Psoas muscle (tissue), 7 donors: ENCODE measurements at regions not wholly inside any gene's neighbourhood (a gene's known extent, or its start where the extent isn't known, plus 50 kb on each side); places are given as distances from the start of the nearest gene placed in this dataset.

Experiments used
- ATAC-seq, 4 donors: fragments of 200-7000 bp; cut with Tn5 transposase; one replicate each; pipeline ENCODE4 v1.9.1; 2020; ENCODE audit warnings: moderate library complexity in 3 of 4, mild to moderate bottlenecking in 2 of 4
- DNase-seq, 2 donors: peaks; one replicate each; pipeline ENCODE4 v3.0.0-alpha.2; 2020
- H3K27ac ChIP-seq: fragments of 200-600 bp; one replicate; pipeline ENCODE4 v1.8.0; 2022
- H3K27me3 ChIP-seq, 3 donors: fragments of 200-600 bp in 1 of 3; one replicate each; pipeline versions ENCODE4 v1.6.1 to v1.8.0; 2013 to 2022; ENCODE audit warnings: low read length in 2 of 3, mild to moderate bottlenecking in 2 of 3, moderate library complexity in 1 of 3; ENCODE audit not compliant: insufficient read depth in 3 of 3
- H3K36me3 ChIP-seq, 2 donors: fragments of 200-600 bp in 1 of 2; one replicate each; pipeline versions ENCODE4 v1.6.1 to v1.8.0; 2013 to 2022; ENCODE audit warnings: low read depth in 1 of 2, mild to moderate bottlenecking in 1 of 2, moderate library complexity in 1 of 2; ENCODE audit not compliant: insufficient read depth in 1 of 2
- H3K4me1 ChIP-seq: fragments of 200-600 bp; one replicate; pipeline ENCODE4 v1.8.0; 2022
- H3K4me3 ChIP-seq: fragments of 200-600 bp; one replicate; pipeline ENCODE4 v1.8.0; 2022; ENCODE audit warnings: mild to moderate bottlenecking
- H3K9me3 ChIP-seq: fragments of 200-600 bp; one replicate; pipeline ENCODE4 v1.8.0; 2022
- WGBS, 3 donors: extraction: QIAGEN DNeasy Blood & Tissue Kit; methylation state at CpG; one replicate each; pipeline versions ENCODE4 v1.1.6 to v1.1.7; 2013; 5-methylcytosine and 5-hydroxymethylcytosine counted together
- intact Hi-C, 2 donors: fragments of 100-400 bp; cut with DNase I; formaldehyde crosslinking; loops; one replicate each; pipeline versions ENCODE4 v1.11.0 to v1.14.2; 2022
- TF ChIP-seq, protein P1 (sequence below): fragments of 200-600 bp; IDR thresholded peaks from one replicate; pipeline ENCODE4 v1.8.0; 2022; ENCODE audit warnings: antibody characterized with exemption
- donor health status: healthy with polysubstance abuse.
- donor health status: DM: no; HTN: no; CAD: no; lungs with moderate emphysema.
- donor health status: Bipolar disorder and iron deficiency.
- donor health status: healthy.
- donor health status: DM: yes; HTN: yes; CAD: no.
- donor health status: DM: no; HTN: no; CAD: no.
- donor health status: DM: yes; HTN: yes; CAD: no.

DNA sequence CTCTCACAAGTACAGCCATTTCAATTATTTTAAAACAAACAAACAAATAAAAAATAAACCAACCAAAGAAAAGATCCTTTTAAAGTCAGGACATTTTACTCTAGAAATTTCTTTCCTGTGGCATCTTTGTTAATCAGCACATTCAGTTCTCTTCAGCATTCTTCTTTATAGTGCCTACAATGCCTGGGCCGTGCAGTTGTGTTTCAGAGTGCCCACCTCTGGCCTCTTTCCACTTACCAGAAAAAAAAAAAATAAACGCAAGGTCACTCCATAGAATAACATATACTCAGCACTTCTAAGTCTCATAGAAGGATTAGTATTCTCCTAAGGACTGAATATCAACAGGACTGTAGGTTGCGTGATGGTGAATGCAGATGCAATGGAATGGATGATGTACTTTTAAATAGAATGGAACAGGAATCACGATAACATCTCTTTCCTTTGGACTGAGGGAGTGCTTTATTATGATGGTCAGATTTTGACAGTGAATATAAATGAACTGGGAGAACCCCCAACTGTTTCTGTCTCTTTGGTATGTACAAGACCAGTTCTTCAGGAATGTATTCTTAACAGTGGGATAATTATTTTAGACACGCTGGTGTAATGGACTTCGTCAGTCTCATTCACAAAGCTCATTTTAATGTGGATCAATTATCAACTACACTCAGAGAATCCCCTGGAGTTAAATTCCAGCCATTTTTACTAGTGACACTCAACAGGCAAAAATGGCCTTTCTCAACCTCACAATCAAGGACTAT is 125.0 kb upstream of the NBEA start:
- H3K4me1 ChIP-seq, result no peaks in the 10 kb centered on the region
- 35 to 55% (median 37%) methylated on average over 6 of the region's 6 CpGs for WGBS, 3 donors
- no peaks in the 10 kb centered on the region for H3K36me3 ChIP-seq
- intact Hi-C loops, result no loop called here
- no peak overlapping the region for H3K4me3 ChIP-seq
- ATAC-seq (no peak), DNase-seq (no peak)
- H3K27me3 ChIP-seq, result no peaks in the 10 kb centered on the region
- TF ChIP-seq, protein P1, sequence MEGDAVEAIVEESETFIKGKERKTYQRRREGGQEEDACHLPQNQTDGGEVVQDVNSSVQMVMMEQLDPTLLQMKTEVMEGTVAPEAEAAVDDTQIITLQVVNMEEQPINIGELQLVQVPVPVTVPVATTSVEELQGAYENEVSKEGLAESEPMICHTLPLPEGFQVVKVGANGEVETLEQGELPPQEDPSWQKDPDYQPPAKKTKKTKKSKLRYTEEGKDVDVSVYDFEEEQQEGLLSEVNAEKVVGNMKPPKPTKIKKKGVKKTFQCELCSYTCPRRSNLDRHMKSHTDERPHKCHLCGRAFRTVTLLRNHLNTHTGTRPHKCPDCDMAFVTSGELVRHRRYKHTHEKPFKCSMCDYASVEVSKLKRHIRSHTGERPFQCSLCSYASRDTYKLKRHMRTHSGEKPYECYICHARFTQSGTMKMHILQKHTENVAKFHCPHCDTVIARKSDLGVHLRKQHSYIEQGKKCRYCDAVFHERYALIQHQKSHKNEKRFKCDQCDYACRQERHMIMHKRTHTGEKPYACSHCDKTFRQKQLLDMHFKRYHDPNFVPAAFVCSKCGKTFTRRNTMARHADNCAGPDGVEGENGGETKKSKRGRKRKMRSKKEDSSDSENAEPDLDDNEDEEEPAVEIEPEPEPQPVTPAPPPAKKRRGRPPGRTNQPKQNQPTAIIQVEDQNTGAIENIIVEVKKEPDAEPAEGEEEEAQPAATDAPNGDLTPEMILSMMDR, result no peak
- peaks cover 8% of the 10 kb centered on the region for H3K9me3 ChIP-seq
- H3K27ac ChIP-seq, result no peak overlapping the region

DNA sequence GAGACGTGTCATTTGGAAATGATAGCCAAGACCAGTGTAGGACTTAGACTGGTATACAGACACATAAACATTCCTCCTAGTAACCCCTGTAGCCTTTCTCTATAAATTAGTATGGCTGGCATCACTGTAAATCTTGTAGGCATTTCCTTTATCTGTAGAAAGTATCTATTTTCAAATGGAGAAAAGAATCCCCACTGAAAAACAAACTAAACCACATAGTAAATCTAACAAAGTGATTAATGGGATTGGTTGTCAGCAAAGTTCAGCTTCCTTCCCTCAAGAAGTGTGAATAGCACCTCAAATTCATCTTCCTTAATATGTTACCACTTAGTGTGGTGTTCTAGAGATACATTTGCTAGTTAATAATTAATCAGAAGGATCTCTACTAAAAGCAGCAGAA is 119.4 kb upstream of the NBEA start:
- 80 to 85% (median 80%) methylated on average over 1 of the region's 1 CpG for whole genome bisulfite sequencing, 3 donors
- Histone ChIP-seq H3K36me3 (no peaks in the 10 kb centered on the region), H3K9me3 (no peaks in the 10 kb centered on the region), H3K4me3 (no peak overlapping the region), H3K27ac (no peak overlapping the region), H3K27me3 (no peaks in the 10 kb centered on the region), H3K4me1 (no peaks in the 10 kb centered on the region)
- no peak for DNase-seq
- no peak for ATAC-seq
- intact Hi-C loops, result no loop called here
- TF ChIP-seq, protein P1, result no peak

DNA sequence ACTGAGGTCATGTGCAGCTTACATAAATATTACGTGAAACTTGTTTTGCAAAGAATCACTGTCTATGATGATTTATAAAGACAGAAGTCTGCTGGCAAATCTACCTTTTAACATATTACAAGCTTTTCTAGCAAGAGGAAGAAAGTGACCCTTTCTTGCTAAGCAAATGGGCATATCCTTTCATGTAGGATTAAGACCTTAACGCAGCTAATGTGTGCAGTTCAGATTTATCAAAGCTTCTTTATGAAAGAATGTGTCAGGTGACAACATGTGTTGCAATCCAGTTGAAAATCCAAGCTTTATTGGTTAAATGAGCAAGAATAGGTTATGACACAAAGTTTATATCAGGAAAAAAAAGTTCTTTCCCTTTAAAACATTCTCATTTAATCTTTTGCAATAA is 115.6 kb upstream of the NBEA start:
- H3K36me3 ChIP-seq, result no peaks in the 10 kb centered on the region
- H3K27ac ChIP-seq, result no peak overlapping the region
- H3K9me3 ChIP-seq, result no peaks in the 10 kb centered on the region
- no peaks in the 10 kb centered on the region for H3K27me3 ChIP-seq
- intact Hi-C loops, result no loop called here
- ATAC-seq (no peak), DNase-seq (no peak)
- TF ChIP-seq, protein P1, result no peak
- no peaks in the 10 kb centered on the region for H3K4me1 ChIP-seq
- WGBS, 3 donors, result 43 to 77% (median 55%) methylated on average over 2 of the region's 2 CpGs
- H3K4me3 ChIP-seq, result no peak overlapping the region

DNA sequence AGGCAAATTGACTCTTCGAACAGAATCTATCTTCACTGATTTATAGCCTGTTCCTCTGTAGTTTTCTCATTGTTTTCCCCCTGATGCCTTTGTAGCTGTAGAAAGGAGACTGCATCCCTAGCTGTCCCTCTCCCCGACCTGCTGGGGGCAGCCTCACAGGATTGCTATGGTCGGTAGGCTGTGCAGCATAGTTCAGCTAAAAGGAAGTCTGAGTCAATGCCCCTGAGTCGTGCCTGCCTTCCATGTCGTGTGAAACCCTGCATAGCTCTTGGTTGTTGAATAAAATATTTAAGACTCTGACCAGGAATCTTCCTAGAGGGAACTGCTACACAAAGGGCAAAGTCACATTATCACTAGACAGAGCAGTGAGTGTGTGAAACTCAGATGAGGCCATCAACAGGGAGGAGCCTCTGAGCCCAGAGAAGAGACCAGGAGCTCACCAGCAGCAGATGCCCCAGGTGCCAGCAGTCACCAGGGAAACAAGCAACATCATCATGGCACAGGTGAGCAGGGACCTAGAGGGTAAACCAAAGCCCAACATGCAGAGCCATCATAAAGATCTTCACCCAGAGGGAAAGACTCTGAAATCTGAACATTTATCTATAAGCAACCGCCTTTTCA is 108.4 kb upstream of the NBEA start:
- no peak for DNase-seq

More for the DNA sequence above, 108.4 kb upstream of the NBEA start:
- no peak overlapping the region for H3K4me3 ChIP-seq
- no peaks in the 10 kb centered on the region for H3K27me3 ChIP-seq
- no peaks in the 10 kb centered on the region for H3K4me1 ChIP-seq
- TF ChIP-seq, protein P1, result no peak
- intact Hi-C loops, result no loop called here
- no peaks in the 10 kb centered on the region for H3K9me3 ChIP-seq
- ATAC-seq, result no peak
- no peaks in the 10 kb centered on the region for H3K36me3 ChIP-seq
- H3K27ac ChIP-seq, result no peak overlapping the region
- 34 to 38% (median 34%) methylated on average over 6 of the region's 6 CpGs for WGBS, 3 donors
